HuH-7.5 (cell line): ENCODE measurements at regions not wholly inside any gene's neighbourhood (a gene's known extent, or its start where the extent isn't known, plus 50 kb on each side); places are given as distances from the start of the nearest gene placed in this dataset.
"Not testable (repeated sequence)": the region's sequence is repeated elsewhere in the genome, so short reads cannot be mapped to it uniquely, and the experiment has no call there.

Experiments
- DNase-seq: peaks from one replicate; pipeline ENCODE4 v3.0.0; 2011; ENCODE audit warnings: low spot score

- no peak for DNase-seq
Observed at GRCh38 chr9:94472806-94473360, 82.0 kb upstream of the PCAT7 start.

DNA sequence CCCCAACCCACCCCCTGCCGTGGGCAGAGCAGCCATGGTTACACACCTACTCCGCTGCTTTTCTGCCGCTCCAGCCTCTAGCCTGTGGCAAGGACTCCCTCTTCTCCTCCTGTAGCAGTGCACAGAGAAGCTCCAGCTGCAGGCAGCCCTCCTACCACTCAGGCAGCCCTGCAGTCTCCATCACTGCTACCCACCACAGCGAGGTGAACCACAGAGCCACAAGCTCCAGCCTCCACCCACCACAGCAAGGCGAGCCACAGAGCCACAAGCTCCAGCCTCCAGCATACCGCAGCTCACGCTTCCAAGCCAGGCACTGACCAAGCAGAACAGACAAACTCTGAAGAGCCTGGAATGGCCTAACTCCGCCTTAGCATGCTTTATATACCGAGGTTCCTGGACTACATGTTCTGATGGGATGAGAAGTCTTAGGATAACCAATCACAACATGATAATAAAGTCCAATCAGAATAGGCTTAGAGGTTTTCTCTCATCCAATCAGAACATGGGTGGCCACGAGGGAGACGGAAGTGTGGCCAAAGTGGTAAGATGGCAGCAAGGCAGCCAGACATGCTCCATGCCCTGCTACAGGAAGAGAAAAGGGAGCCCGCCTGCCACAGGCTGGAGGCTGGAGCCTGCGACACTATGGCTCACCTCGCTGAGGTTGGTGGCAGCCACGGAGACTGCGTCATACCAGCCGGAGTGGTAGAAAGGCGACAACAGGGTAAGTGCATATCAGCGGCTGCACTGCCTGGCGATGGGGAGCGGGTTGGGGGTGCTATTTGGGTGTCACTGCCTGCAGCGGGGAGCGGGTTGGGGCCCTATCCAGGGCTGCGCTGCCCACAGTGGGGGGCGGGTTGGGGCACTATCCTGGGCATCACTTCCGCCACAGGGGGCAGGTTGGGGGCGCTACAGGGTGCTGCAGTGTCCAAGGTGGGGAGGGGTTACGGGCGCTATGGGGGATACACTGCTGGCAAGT is 75.8 kb upstream of the PCAT7 start:
- DNase-seq: no peak

DNA sequence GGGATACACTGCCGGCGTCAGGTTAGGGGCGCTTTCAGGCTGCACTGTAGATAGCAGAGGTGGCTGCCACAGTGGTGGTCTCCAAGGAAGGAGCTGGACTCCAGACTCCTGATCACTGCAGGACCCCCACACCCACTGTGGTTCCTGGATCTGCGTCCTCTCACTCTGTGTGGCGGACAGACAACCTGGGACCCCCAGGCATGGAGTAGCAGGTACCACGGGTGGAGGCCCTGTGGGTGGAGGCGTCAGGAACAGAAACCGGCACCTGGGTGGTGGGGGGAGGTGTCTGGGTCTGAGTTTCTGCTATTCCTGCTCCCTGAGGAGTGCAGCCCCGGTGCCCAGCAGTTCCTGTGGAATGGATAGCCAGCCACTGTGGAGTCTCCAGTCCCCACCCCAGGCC is 75.1 kb upstream of the PCAT7 start:
- no peak for DNase-seq

DNA sequence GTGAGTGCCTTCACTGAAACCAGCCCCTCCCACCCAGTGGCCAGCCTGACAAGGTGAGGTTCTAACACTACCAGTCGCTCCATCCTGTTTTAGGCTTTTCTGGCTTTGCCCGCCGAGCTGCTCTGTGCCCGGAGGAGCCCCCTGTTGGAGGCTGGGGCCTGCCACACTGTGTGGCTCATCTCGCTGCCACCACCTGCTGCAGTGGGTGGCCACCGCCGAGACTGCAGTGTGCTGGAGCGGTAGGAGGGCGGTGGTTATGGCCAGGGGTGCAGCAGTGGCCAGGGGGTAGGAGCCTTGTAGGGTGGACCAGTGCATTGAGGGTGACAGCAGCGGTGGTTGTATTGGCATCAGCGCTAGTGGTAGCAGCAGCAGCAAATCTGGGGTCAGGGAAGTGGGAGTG is 74.7 kb upstream of the PCAT7 start:
- DNase-seq: no peak

DNA sequence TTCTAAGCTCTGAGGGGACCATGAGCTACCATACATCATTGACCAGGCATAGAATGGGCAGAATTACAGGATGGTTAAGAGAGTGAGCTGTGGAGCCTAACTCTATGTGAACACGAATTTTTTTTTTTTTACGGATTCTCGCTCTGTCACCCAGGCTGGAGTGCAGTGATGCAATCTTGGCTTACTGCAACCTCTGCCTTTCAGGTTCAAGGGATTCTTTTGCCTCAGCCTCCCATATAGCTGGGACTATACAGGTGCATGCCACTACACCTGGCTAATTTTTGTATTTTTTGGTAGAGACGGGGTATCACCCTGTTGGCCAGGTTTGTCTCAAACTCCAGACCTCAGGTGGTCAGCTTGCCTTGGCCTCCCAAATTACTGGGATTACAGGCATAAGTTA is 72.8 kb upstream of the PCAT7 start:
- DNase-seq: no peak

GRCh38 chr9:94490465-94490864 is 64.4 kb upstream of the PCAT7 start:
- DNase-seq: no peak

- not testable (repeated sequence) for DNase-seq
Observed at GRCh38 chr9:94492125-94492524, 62.8 kb upstream of the PCAT7 start.

GRCh38 chr9:94498801-94499453 is 56.0 kb upstream of the PCAT7 start:
- no peak for DNase-seq

GRCh38 chr9:94504358-94504757 is 50.5 kb upstream of the PCAT7 start:
- no peak for DNase-seq
